ENCODE measurements at regions not wholly inside any gene's neighbourhood (a gene's known extent, or its start where the extent isn't known, plus 50 kb on each side); places are given as distances from the start of the nearest gene placed in this dataset.
"Not testable (repeated sequence)": the region's sequence is repeated elsewhere in the genome, so short reads cannot be mapped to it uniquely, and the experiment has no call there.

DNA sequence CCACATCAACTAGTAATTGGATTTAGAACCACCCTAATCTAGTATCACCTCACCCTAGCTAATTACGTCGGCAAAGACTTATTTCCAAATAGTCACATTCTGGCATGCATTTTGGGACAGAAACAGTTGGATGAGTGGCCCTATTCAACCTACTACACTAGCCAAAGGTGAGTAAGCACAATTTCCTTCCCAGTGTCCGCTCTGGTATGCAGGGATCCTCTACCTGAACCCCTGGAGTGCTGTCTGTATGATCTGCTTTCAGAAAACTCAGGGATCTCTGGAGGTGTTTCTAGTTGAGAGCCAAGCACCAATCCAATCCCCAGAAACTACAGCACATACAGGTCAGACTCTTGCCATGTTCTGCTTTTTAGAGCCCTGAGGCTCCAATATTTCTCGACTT lies 717.4 kb upstream of the MANEA start:
- Histone ChIP-seq H3K36me3 (no peaks in the 10 kb centered on the region), H3K27ac (no peak overlapping the region), H3K27me3 (ENCODE audit: low read depth) (no peaks in the 10 kb centered on the region), H3K4me3 (no peak overlapping the region), H3K9me3 (no peaks in the 10 kb centered on the region), H3K4me1 (no peaks in the 10 kb centered on the region)
- no peak for DNase-seq
- ATAC-seq: no peak
- intact Hi-C loops (cut with DNase I): no loop called here
- TF ChIP-seq, protein P1, sequence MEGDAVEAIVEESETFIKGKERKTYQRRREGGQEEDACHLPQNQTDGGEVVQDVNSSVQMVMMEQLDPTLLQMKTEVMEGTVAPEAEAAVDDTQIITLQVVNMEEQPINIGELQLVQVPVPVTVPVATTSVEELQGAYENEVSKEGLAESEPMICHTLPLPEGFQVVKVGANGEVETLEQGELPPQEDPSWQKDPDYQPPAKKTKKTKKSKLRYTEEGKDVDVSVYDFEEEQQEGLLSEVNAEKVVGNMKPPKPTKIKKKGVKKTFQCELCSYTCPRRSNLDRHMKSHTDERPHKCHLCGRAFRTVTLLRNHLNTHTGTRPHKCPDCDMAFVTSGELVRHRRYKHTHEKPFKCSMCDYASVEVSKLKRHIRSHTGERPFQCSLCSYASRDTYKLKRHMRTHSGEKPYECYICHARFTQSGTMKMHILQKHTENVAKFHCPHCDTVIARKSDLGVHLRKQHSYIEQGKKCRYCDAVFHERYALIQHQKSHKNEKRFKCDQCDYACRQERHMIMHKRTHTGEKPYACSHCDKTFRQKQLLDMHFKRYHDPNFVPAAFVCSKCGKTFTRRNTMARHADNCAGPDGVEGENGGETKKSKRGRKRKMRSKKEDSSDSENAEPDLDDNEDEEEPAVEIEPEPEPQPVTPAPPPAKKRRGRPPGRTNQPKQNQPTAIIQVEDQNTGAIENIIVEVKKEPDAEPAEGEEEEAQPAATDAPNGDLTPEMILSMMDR (IDR thresholded peaks at IDR 0.05): no peak

GRCh38 chr6:94856999-94857398 lies 720.3 kb upstream of the MANEA start:
- ATAC-seq; intact Hi-C loops (cut with DNase I); H3K27ac ChIP-seq; H3K4me3 ChIP-seq; DNase-seq; H3K4me1 ChIP-seq; H3K27me3 ChIP-seq (ENCODE audit: low read depth); H3K9me3 ChIP-seq; H3K36me3 ChIP-seq: not testable (repeated sequence)

DNA sequence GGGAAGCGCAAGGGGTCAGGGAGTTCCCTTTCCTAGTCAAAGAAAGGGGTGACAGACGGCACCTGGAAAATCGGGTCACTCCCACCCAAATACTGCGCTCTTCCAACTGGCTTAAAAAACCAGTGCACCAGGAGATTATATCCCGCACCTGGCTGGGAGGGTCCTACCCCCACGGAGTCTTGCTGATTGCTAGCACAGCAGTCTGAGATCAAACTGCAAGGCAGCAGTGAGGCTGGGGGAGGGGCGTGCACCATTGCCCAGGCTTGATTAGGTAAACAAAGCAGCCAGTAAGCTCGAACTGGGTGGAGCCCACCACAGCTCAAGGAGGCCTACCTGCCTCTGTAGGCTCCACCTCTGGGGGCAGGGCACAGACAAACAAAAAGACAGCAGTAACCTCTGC lies 726.0 kb upstream of the MANEA start:
- H3K9me3 ChIP-seq; H3K4me1 ChIP-seq; DNase-seq; H3K27me3 ChIP-seq (ENCODE audit: low read depth); ATAC-seq; H3K36me3 ChIP-seq; H3K27ac ChIP-seq; H3K4me3 ChIP-seq; intact Hi-C loops (cut with DNase I): not testable (repeated sequence)

DNA sequence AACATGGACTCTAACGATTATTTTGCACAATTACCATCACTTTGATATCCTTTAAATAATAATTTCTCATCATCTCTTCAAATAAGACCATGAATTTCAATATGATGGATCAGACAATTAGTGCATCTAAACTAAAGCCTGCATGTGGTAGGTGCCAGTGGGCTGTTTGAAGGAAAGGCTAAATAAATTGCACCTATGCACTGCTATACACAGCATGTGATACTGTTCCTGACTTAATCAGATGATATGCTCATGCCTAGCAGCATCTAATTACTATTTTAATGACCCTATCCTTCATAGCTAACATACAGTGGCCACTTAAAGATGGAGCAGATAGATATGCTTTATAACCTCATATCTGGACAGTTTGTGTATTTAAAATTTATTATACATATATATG lies 731.6 kb upstream of the MANEA start:
- TF ChIP-seq, protein P1 (IDR thresholded peaks at IDR 0.05): no peak
- Histone ChIP-seq H3K36me3 (no peaks in the 10 kb centered on the region), H3K27ac (no peak overlapping the region), H3K9me3 (no peaks in the 10 kb centered on the region), H3K4me3 (no peak overlapping the region), H3K4me1 (no peaks in the 10 kb centered on the region), H3K27me3 (ENCODE audit: low read depth) (no peaks in the 10 kb centered on the region)
- no peak for DNase-seq
- ATAC-seq: no peak
- intact Hi-C loops (cut with DNase I): no loop called here

GRCh38 chr6:94835264-94835663 lies 742.1 kb upstream of the MANEA start:
- no peaks in the 10 kb centered on the region for H3K36me3 ChIP-seq
- intact Hi-C loops (cut with DNase I): no loop called here
- ATAC-seq (no peak), DNase-seq (no peak)
- H3K4me3 ChIP-seq: no peak overlapping the region
- no peaks in the 10 kb centered on the region for H3K4me1 ChIP-seq
- TF ChIP-seq, protein P1 (IDR thresholded peaks at IDR 0.05): no peak
- no peaks in the 10 kb centered on the region for H3K9me3 ChIP-seq
- no peaks in the 10 kb centered on the region for H3K27me3 ChIP-seq (ENCODE audit: low read depth)
- H3K27ac ChIP-seq: no peak overlapping the region

DNA sequence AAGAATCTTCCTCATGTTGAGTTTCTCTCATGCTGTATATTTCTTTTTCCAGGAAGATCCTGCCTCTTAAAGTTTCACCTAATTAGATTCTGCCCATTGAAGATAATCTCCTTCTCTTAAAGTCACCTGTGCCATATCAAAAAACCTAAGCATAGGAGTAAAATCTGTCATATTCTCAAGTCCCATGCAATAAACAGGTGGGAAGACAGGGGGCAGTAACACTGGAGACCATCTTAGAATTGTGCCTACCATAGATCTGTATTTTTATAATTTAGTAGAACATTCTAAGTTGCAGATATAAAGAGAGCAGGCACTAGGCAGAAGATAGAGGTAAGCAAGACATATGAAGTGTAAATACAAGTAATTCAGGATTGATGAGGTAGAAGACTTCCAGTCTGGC lies 763.5 kb upstream of the MANEA start:
- Histone ChIP-seq H3K27me3 (ENCODE audit: low read depth) (no peaks in the 10 kb centered on the region), H3K9me3 (no peaks in the 10 kb centered on the region), H3K36me3 (no peaks in the 10 kb centered on the region), H3K4me1 (no peaks in the 10 kb centered on the region), H3K4me3 (no peak overlapping the region), H3K27ac (no peak overlapping the region)
- intact Hi-C loops (cut with DNase I): no loop called here
- TF ChIP-seq, protein P1 (IDR thresholded peaks at IDR 0.05): no peak
- ATAC-seq: no peak
- no peak for DNase-seq

DNA sequence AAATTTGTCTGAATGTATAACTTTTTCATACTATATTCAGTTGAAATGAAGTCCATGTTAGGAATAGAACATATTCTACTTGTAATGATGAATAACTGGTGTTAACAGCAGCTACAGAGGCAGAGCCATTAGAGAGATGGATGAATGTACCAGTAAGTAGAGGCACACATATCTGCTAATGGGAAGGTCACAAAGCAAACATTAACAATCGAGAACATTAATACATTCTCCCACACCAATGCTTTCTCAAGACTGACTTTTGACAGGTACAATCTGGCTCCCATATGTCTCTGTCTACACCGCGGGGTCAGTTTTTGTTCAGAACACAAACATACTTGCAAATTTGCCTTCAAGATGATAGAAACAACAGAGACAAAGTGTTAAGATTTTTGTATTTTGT lies 776.0 kb upstream of the MANEA start:
- H3K27ac ChIP-seq: no peak overlapping the region
- no peaks in the 10 kb centered on the region for H3K36me3 ChIP-seq
- DNase-seq (no peak), ATAC-seq (no peak)
- no peaks in the 10 kb centered on the region for H3K27me3 ChIP-seq (ENCODE audit: low read depth)
- no peaks in the 10 kb centered on the region for H3K4me1 ChIP-seq
- intact Hi-C loops (cut with DNase I): no loop called here
- no peak overlapping the region for H3K4me3 ChIP-seq
- TF ChIP-seq, protein P1 (IDR thresholded peaks at IDR 0.05): no peak
- no peaks in the 10 kb centered on the region for H3K9me3 ChIP-seq
